Activated CD8-positive, alpha-beta memory T cell treated with anti-CD3 and anti-CD28 coated beads, Interleukin-2, amount 50 U/mL, for 48 hours (primary cell): ENCODE measurements at regions not wholly inside any gene's neighbourhood (a gene's known extent, or its start where the extent isn't known, plus 50 kb on each side); places are given as distances from the start of the nearest gene placed in this dataset.
"Not testable (repeated sequence)": the region's sequence is repeated elsewhere in the genome, so short reads cannot be mapped to it uniquely, and the experiment has no call there.

ENCODE experiments used
- DNase-seq: peaks from one replicate; pipeline ENCODE4 v3.0.0-alpha.2; 2020

DNA sequence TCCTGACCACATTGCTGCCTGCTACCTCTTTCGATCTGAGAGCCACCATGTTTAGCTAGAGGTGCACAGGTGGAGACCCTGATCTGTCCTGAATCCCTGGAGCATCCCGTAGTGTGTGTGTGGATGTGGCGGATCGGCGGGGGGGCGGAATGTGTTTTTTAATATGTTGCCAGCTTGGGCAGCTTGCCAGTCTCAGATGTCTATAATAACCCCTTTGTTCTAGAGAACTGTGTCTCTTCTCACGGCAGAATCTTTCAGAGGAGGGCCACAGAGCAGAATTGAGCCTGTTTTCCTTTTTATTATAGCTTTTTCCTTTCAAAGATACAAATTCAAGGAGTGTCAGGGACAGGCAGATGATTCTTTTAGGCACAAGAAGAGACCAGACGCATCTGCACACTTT is 934.1 kb upstream of the KLHL29 start:
- DNase-seq: no peak

DNA sequence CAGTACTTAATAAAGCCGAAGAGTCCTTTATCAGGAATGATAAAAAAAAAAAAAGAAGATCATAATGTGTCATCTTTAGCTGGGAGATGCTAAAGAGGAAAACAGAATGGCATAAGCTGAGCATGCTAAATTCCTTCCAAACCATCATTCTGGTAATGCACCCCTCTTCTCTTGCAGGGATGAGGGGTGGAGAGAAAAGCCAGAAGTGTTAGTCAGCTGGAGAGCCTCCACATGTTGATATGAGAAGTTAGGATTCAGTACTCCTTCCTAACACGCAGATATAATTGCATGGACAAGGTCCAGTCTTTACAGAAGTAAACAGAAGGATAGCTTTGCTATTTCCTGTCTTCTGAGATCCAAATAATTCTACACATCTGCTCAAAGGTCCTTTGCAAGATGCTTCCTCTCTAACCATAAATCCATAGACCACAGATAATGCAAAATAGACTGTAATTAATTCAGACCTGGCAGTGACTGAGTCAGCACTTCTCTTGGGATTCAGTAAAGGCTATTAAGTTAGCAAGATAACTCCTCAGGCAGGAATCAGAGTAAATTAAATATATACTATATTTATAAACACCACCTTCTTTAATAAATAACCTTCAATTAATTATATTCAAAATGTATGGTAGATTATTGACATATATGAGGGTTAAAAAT is 930.0 kb upstream of the KLHL29 start:
- no peak for DNase-seq

- no peak for DNase-seq
These were observed 926.5 kb upstream of the KLHL29 start for GRCh38 chr2:22458440-22458839.

DNA sequence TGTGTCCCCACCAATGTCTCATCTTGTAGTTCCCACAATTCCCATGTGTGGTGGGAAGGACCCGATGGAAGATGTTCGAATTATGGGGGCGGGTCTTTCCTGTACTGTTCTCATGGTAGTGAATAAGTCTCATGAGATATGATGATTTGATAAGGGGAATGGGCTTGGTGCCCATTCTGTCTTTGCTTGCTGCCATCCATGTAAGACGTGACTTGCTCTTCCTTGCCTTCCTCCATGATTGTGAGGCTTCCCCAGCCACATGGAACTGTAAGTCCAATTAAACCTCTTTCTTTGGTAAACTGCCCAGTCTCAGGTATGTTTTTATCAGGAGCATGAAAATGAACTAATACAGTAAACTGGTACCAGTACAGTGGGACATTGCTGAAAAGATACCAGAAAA is 909.9 kb upstream of the KLHL29 start:
- not testable (repeated sequence) for DNase-seq

DNA sequence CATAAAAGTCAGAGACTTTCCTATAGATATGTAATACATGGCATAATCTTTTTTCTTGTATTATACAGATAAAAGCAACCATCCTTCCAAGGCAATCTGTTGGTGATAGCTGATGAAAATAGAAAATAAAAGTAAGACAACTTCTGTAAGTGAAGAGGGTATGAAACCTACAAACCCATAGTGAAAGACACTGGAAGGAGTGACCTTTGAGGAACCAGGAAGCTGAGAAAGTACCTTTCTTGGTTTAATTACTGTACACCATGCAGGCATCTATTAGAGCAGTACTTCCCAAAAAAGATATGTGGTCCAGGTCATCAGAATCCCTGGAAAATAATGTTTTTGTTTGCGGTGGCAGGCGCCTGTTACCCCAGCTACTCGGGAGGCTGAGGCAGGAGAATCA is 906.6 kb upstream of the KLHL29 start:
- no peak for DNase-seq

DNA sequence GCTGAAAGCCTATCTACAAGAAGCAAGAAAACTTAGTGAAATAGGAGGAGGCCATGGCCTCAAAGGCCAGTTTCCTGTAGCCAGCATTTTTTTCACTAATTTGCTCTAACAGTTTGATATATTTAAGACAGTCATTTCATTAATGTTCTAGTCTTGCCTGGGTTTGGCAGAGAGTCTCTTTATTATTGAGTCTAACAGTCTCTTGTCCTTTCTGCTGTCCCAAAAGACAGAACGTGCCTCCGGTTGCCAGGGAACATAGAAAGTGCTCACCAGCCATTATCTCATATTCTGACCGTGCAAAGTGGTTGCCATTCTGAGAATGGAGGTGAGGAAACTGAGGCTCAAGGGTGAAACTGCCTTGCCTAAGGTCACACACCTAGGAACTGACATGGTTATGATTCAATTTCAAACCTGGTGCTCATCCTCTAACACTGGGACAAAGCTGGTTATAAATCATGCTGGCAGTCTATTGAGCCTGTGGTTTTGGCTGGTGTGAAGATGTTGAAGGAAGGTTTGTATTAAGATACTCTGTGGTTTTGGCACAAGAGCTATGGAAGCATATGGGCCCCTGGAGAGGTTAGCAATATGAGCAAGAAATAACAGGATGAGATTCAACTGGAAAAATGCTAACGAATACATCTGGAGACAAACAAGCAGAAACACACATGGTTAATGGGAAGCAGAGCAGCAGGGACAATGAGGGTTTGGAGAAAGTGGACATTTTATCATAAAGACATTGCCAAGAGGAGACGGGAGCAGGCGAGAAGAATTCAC is 903.3 kb upstream of the KLHL29 start:
- DNase-seq: no peak

DNA sequence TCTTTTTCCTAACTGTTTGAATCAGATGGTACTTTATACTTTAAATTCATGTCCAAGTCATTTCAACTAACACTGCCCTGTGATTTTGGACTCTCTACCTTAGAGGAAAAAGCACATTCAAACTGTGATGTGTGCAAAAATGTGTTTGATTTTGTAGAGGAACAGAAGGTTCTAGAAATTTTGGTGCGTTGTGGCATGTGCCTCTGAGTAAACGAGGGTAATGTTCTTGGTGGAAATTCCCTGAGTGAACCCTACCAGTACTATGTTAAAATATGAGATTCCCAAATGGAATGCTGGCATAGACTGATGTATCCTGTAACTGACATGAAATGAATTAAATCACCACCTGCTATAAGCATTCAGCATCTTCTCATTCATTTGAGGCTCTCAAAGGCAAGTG is 901.9 kb upstream of the KLHL29 start:
- DNase-seq: no peak

GRCh38 chr2:22485486-22485885 is 899.5 kb upstream of the KLHL29 start:
- DNase-seq: no peak

GRCh38 chr2:22486343-22486742 is 898.6 kb upstream of the KLHL29 start:
- DNase-seq: no peak

- DNase-seq: no peak
These were observed 897.9 kb upstream of the KLHL29 start for GRCh38 chr2:22487036-22487435.

- no peak for DNase-seq
These were observed 897.4 kb upstream of the KLHL29 start for GRCh38 chr2:22487541-22487940.

- DNase-seq: no peak
These were observed 893.5 kb upstream of the KLHL29 start for GRCh38 chr2:22491442-22491841.

- no peak for DNase-seq
These were observed 890.8 kb upstream of the KLHL29 start for GRCh38 chr2:22494156-22494555.

DNA sequence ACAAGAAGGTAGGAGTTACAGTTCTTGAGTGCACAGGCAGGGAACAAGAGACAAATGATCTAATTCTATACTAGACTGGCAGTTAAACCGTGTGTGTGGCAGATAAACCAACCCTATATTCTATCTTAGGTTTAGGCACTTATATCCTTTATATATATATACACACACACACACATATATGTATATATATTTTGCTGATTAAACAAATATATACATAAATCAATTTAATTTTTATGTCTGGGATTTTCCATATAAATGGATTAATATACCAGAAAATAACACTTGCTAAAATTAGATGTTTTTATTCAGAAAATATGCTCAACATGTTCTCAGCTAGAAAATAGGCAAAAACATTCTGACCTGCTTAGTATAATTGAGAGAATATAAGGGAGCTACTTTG is 887.9 kb upstream of the KLHL29 start:
- no peak for DNase-seq

DNA sequence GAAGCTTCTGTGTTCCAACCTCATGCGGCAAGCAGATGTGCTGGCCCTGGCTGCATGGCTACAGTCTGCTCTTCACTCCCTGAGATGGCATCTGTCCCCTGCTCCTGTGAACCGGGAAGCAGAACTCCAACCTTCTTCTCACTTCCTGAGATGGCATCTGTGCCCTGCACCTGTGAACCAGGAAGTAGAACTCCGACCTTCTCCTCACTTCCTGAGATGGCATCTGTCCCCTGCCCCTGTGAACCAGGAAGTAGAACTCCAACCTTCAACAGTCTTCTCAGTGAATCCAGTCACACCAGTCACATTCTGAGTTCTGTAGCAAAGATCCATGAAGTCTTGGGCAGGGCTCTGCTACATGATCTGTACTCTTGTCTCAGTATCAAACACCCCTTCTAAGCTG is 887.2 kb upstream of the KLHL29 start:
- DNase-seq: no peak

GRCh38 chr2:22499082-22499839 is 885.7 kb upstream of the KLHL29 start:
- DNase-seq: no peak

DNA sequence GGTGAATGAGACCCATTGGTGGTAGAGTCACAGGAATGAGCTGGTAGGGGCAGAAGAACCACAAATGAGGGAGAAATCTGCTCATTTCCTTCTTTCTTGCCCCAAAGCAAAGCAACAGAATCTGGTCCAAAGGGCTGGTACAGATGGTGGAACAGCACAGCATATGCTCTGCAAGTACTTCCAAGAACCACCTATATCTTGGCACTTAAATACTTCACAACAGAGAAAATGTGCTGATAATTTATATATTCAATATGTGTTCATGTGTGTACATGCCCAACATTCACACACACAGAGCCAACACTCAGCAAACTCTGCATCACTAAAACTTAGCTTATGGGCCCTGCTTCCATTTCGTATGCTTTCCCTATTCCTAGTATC is 884.4 kb upstream of the KLHL29 start:
- no peak for DNase-seq

DNA sequence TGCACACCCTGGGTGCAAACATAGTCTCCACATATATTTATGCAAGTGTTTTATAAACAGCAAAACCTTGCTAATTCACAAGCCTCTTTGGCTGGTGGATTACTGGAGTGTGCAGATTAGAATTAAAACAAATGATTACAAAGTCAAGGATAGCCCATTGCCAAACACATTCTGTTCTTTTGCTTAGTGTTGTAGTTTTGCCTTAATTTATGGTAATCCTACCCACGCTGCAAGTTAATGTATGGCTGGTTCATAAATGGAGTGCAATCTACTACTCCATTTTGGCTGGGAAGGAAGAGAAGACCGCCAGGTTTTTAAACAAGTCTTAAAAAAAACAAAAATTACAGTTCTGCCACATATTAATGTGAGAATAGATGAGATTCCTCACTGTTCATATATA is 883.1 kb upstream of the KLHL29 start:
- DNase-seq: no peak

DNA sequence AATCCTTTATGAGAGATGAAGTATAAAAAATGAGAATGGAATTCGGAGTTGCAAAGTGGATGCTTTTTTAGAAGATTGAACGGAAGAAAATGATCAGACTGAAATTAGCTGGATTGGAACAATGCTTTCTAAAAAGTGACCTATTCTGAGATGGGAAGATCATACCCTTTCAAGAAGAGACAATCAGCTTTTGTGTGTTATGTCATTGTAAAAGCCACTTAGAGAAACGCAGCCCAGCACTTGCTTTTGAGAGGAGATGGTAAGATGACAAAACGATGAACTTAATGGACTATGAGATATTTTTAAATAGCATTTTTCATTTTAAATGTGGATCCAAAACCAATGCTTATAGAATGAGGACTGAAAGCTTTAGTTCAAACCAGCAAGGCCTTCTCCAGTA is 871.4 kb upstream of the KLHL29 start:
- no peak for DNase-seq

DNA sequence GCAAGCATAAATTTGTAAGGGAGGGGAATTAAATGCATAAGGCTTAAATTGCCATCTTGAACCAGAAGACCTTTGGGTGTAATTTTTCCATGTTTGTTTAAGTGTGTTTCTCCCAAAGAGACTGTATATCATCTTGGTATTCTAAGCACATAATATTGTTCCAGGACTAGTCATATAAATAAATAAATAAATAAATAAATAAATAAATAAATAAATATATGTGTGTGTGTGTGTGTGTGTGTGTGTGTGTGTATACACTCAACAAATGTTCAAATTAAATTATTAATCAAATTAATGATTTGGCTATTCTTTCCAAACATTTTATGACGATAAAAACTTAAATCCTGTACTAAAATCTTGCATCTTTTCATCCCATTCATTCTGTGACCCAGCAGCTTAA is 867.8 kb upstream of the KLHL29 start:
- DNase-seq: no peak

- DNase-seq: no peak
These were observed 866.3 kb upstream of the KLHL29 start for GRCh38 chr2:22518641-22519040.

DNA sequence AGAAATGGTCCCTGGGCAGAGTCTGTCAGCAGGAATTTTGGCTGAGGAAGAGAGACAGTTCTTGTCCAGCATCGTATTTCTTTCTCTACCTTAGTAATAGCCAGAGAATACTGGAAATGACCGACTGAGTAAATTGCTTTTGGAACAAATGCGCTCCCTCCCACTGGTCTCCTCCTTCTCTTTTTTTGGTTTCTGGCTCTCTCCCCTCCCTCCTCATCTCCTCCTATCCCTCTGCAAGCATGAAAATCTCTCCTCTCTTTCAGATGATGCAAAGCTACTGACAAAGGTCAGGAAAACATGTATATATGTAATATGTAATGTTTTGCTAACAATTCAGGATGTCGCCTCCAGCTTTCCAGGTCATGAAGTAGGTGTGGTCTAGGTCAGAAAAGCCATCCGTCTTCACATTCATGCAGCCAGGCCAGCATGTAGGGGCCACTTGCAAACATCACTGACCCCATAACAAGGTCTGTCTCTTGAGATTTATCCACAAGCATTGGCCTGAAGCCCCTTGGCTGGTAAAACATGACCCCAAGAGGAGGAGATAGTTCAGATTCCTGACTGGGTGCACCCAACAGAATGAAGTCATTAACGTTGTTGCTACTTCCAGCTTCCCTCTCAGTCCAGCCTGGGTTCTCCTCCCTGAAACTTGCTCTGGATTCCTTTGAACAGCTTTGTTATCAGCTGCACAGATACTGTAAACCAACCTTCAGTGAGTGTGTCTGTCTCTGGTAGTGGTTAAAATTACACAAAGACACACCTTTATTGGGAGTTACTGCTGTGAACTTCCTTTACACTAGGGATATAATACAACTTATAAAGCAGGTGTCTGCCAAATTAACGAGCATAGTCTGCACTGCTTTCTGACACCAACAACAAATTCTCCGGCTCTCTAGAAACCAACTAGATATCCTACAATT is 864.4 kb upstream of the KLHL29 start:
- DNase-seq: no peak

DNA sequence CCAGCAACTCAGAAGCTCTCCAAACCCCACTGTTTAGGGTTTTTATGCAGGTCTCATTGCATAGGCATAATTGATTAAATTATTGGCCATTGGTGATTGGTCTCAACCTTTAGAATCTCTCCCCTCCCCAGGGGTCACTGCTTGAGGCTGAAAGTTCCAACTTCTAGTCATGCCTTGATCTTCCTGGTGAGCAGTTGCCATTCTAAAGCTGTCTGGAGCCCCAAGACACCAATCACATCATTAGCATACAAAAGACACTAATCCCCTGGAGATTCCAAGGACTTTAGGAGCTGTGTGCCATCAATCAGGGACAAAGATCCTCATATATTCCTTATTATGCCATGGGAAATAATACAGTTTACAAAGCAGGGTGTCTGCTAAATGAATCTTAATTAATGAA is 863.4 kb upstream of the KLHL29 start:
- no peak for DNase-seq
